ENCODE measurements at regions not wholly inside any gene's neighbourhood (a gene's known extent, or its start where the extent isn't known, plus 50 kb on each side); places are given as distances from the start of the nearest gene placed in this dataset.

GRCh38 chr1:219010720-219011119 is 163.0 kb upstream of the LYPLAL1 start:
- DNase-seq (ENCODE audit: low read depth) = no peak
- TF ChIP-seq MYC (IDR thresholded peaks at IDR 0.05; ENCODE audit: low read depth, low read length) = no peak
- TF ChIP-seq CTCF (IDR thresholded peaks at IDR 0.05; ENCODE audit: low read depth, low read length) = no peak
- no peak for TF ChIP-seq POLR2A (IDR thresholded peaks at IDR 0.05; ENCODE audit: extremely low read depth, insufficient read length)
- no peak for TF ChIP-seq MAX (IDR thresholded peaks at IDR 0.05; ENCODE audit: low read depth, low read length)
- no peak overlapping the region for H3K4me3 ChIP-seq (ENCODE audit: low read depth, low read length)

GRCh38 chr1:219020386-219020785 is 153.3 kb upstream of the LYPLAL1 start:
- no peak for TF ChIP-seq MYC (IDR thresholded peaks at IDR 0.05; ENCODE audit: low read depth, low read length)
- no peak for TF ChIP-seq MAX (IDR thresholded peaks at IDR 0.05; ENCODE audit: low read depth, low read length)
- TF ChIP-seq POLR2A (IDR thresholded peaks at IDR 0.05; ENCODE audit: extremely low read depth, insufficient read length) = no peak
- no peak for DNase-seq (ENCODE audit: low read depth)
- no peak overlapping the region for H3K4me3 ChIP-seq (ENCODE audit: low read depth, low read length)

GRCh38 chr1:219020846-219021245 is 152.8 kb upstream of the LYPLAL1 start:
- DNase-seq (ENCODE audit: low read depth) = no peak
- TF ChIP-seq CTCF (IDR thresholded peaks at IDR 0.05; ENCODE audit: low read depth, low read length) = no peak
- TF ChIP-seq MAX (IDR thresholded peaks at IDR 0.05; ENCODE audit: low read depth, low read length) = no peak
- no peak for TF ChIP-seq MYC (IDR thresholded peaks at IDR 0.05; ENCODE audit: low read depth, low read length)
- no peak for TF ChIP-seq POLR2A (IDR thresholded peaks at IDR 0.05; ENCODE audit: extremely low read depth, insufficient read length)
- no peak overlapping the region for H3K4me3 ChIP-seq (ENCODE audit: low read depth, low read length)

GRCh38 chr1:219027146-219027673 is 146.5 kb upstream of the LYPLAL1 start:
- H3K4me3 ChIP-seq (ENCODE audit: low read depth, low read length) = no peak overlapping the region
- TF ChIP-seq MYC (IDR thresholded peaks at IDR 0.05; ENCODE audit: low read depth, low read length) (no peak), MAX (IDR thresholded peaks at IDR 0.05; ENCODE audit: low read depth, low read length) (no peak), CTCF (IDR thresholded peaks at IDR 0.05; ENCODE audit: low read depth, low read length) (no peak), POLR2A (IDR thresholded peaks at IDR 0.05; ENCODE audit: extremely low read depth, insufficient read length) (no peak)
- no peak for DNase-seq (ENCODE audit: low read depth)

GRCh38 chr1:219031809-219032208 is 141.9 kb upstream of the LYPLAL1 start:
- no peak for DNase-seq (ENCODE audit: low read depth)
- TF ChIP-seq MAX (IDR thresholded peaks at IDR 0.05; ENCODE audit: low read depth, low read length) (no peak), POLR2A (IDR thresholded peaks at IDR 0.05; ENCODE audit: extremely low read depth, insufficient read length) (no peak), MYC (IDR thresholded peaks at IDR 0.05; ENCODE audit: low read depth, low read length) (no peak), CTCF (IDR thresholded peaks at IDR 0.05; ENCODE audit: low read depth, low read length) (no peak)
- no peak overlapping the region for H3K4me3 ChIP-seq (ENCODE audit: low read depth, low read length)

- H3K4me3 ChIP-seq (ENCODE audit: low read depth, low read length) = no peak overlapping the region
- no peak for DNase-seq (ENCODE audit: low read depth)
- TF ChIP-seq CTCF (IDR thresholded peaks at IDR 0.05; ENCODE audit: low read depth, low read length) = no peak
- no peak for TF ChIP-seq MAX (IDR thresholded peaks at IDR 0.05; ENCODE audit: low read depth, low read length)
- TF ChIP-seq MYC (IDR thresholded peaks at IDR 0.05; ENCODE audit: low read depth, low read length) = no peak
- no peak for TF ChIP-seq POLR2A (IDR thresholded peaks at IDR 0.05; ENCODE audit: extremely low read depth, insufficient read length)
These were observed 135.3 kb upstream of the LYPLAL1 start for GRCh38 chr1:219038398-219038797.

Data from NB4 (cell line).